Transverse colon (tissue), 4 donors: ENCODE measurements at regions not wholly inside any gene's neighbourhood (a gene's known extent, or its start where the extent isn't known, plus 50 kb on each side); places are given as distances from the start of the nearest gene placed in this dataset.

Experiments
- CTCF ChIP-seq, 5 experiments: fragments of 200-600 bp in 3 of 5; fragments of 450-650 bp in 2 of 5; sonication (generic) in 3 of 5; IDR thresholded peaks; 1 replicate in 2 of 5; 2 replicates in 3 of 5; pipeline ENCODE4 v1.5.1; 2016 to 2017; ENCODE audit warnings: antibody characterized with exemption in 5 of 5, inconsistent platforms in 3 of 5, mild to moderate bottlenecking in 2 of 5, moderate library complexity in 1 of 5
- EP300 ChIP-seq: sonication (generic); formaldehyde crosslinking; IDR thresholded peaks from one replicate; pipeline ENCODE4 v1.6.1; 2017; ENCODE audit warnings: antibody characterized with exemption, low read depth
- POLR2A ChIP-seq: fragments of 450-650 bp; IDR thresholded peaks from one replicate; pipeline ENCODE4 v1.6.1; 2016; ENCODE audit warnings: antibody characterized with exemption, mild to moderate bottlenecking, moderate library complexity
- POLR2AphosphoS5 ChIP-seq, 3 donors: sonication (generic); formaldehyde crosslinking; IDR thresholded peaks; one replicate each; pipeline ENCODE4 v1.6.1; 2016; ENCODE audit warnings: antibody characterized with exemption in 3 of 3

GRCh38 chr4:184890499-184890898 is 64.7 kb upstream of the ACSL1 start:
- no peak for TF ChIP-seq POLR2A
- TF ChIP-seq CTCF (IDR thresholded peaks at IDR 0.05), result no peak
- no peak for TF ChIP-seq POLR2AphosphoS5 (IDR thresholded peaks at IDR 0.05)
- no peak for TF ChIP-seq EP300
